ENCODE measurements at regions not wholly inside any gene's neighbourhood (a gene's known extent, or its start where the extent isn't known, plus 50 kb on each side); places are given as distances from the start of the nearest gene placed in this dataset.
A peak's percentile ranks its signal among the peaks of the same experiment; 100 is the strongest.

GRCh38 chr6:33862536-33862935 is 58.7 kb upstream of the MLN start:
- DNase-seq: no peak

GRCh38 chr6:33861722-33862121 is 57.9 kb upstream of the MLN start:
- DNase-seq: no peak

- peak in 5 of 6 experiments; percentile 2 to 54 (median 51) for DNase-seq
Measured at GRCh38 chr6:33860706-33861474, 57.1 kb upstream of the MLN start.

- no peak for DNase-seq
Measured at GRCh38 chr6:33860006-33860405, 56.2 kb upstream of the MLN start.

GRCh38 chr6:33858804-33859505 is 55.2 kb upstream of the MLN start:
- no peak for DNase-seq

GRCh38 chr6:33857932-33858475 is 54.2 kb upstream of the MLN start:
- peak in 1 of 6 experiments; percentile 15 for DNase-seq

GRCh38 chr6:33857093-33857931 is 53.5 kb upstream of the MLN start:
- peak in 1 of 6 experiments; percentile 54 for DNase-seq

- DNase-seq: peak in 5 of 6 experiments; percentile 14 to 74 (median 59)
Measured at GRCh38 chr6:33856655-33857054, 52.9 kb upstream of the MLN start.

GRCh38 chr6:33856031-33856590 is 52.3 kb upstream of the MLN start:
- DNase-seq: peak in 1 of 6 experiments; percentile 32

- no peak for DNase-seq
Measured at GRCh38 chr6:33854572-33855030, 50.8 kb upstream of the MLN start.

- no peak for DNase-seq
Measured at GRCh38 chr6:33853736-33854135, 49.9 kb upstream of the MLN start.
